ENCODE measurements at regions not wholly inside any gene's neighbourhood (a gene's known extent, or its start where the extent isn't known, plus 50 kb on each side); places are given as distances from the start of the nearest gene placed in this dataset.

DNA sequence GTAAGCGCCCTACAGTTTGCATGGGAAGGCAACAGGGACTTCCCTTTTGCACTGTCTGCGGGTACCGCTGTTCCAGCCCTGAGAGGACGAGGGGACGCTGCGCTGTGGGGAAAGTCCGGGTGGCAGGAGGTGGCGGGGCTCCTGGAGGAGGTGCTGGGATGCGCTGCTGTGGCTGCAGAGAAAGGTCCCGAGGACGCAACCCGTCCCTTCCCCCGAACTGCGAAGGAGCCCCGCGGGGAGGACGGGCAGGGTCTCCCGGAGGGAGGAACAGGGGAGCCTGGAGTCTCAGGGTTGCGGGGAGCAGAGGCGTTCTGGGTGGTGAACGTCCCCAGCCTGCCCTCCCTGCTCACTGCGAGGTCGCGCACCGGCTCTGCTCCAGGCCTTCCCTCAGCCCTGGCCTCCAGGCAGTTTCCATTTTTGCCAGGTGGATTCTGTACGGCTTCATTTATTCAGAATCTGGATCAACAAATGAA, 91.6 kb downstream of the CXCL12 start:
- WGBS, 2 donors: 33 to 35% methylated on average over 20 to 26 of the region's 26 CpGs

GRCh38 chr10:44292390-44293002, 92.4 kb downstream of the CXCL12 start:
- no peak for TF ChIP-seq CTCF (IDR thresholded peaks at IDR 0.05)
- no peak for TF ChIP-seq POLR2A (IDR thresholded peaks at IDR 0.05)
- intact Hi-C loops (cut with DNase I; ENCODE audit: low total_unique reads): no loop called here
- H3K4me3 ChIP-seq (ENCODE audit: low read depth, poor library complexity, severe bottlenecking): no peak overlapping the region
- WGBS, 2 donors: 51 to 55% methylated on average over 28 to 35 of the region's 35 CpGs
- DNase-seq (ENCODE audit: low spot score in 2 of 2): peak in 1 of 2 donors; percentile 80

More for the DNA sequence above, 91.6 kb downstream of the CXCL12 start:
- intact Hi-C loops (cut with DNase I; ENCODE audit: low total_unique reads): no loop called here
- no peak for DNase-seq (ENCODE audit: low spot score in 2 of 2)
- TF ChIP-seq POLR2A (IDR thresholded peaks at IDR 0.05) (no peak), CTCF (IDR thresholded peaks at IDR 0.05) (no peak)
- no peak overlapping the region for H3K4me3 ChIP-seq (ENCODE audit: low read depth, poor library complexity, severe bottlenecking)

DNA sequence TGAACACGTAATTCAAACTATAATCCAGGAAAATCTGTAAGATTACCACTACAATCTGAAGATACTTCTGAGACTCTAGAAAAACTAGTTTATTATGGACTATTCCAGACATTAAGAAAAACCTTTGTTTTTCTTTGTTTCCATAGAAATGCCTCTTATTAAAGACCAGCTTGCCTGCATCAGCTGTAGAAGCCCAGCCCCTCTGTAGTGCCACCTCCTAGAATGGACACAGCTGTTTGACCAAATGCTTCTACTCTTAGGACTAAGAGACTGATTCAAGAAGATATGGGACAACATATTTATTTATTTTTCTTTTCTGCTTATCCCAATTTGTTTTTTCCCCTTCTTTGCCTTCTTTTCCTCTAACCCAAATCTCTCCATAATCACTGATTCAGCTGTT, 93.8 kb downstream of the CXCL12 start:
- TF ChIP-seq POLR2A (IDR thresholded peaks at IDR 0.05) (no peak), CTCF (IDR thresholded peaks at IDR 0.05) (no peak)
- WGBS, 2 donors: 51 to 56% methylated on average over 1 of the region's 1 CpG
- H3K4me3 ChIP-seq (ENCODE audit: low read depth, poor library complexity, severe bottlenecking): no peak overlapping the region
- intact Hi-C loops (cut with DNase I; ENCODE audit: low total_unique reads): no loop called here
- no peak for DNase-seq (ENCODE audit: low spot score in 2 of 2)

GRCh38 chr10:44289125-44289524, 95.8 kb downstream of the CXCL12 start:
- intact Hi-C loops (cut with DNase I; ENCODE audit: low total_unique reads): no loop called here
- WGBS, 2 donors: 88 to 97% methylated on average over 5 of the region's 5 CpGs
- TF ChIP-seq CTCF (IDR thresholded peaks at IDR 0.05) (no peak), POLR2A (IDR thresholded peaks at IDR 0.05) (no peak)

DNA sequence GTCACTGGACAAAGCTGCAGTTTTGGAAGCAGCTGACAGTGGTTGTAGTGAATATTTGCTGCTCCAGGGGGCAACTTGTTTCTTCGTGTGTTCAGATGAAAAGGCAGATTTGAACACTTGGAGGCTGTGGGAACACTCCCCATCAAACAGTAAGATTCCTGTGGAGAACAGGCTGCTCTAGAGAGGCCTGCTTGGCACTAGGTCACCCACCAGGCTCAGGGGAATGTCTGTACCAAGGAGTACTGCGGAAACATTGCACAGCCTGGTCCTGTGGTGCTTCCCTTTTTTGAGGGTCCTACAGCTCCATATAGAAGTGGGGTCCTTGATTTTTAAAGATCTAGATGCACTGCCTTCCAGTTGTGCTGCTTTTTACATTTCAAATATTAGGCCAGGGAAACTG, 97.5 kb downstream of the CXCL12 start:
- intact Hi-C loops (cut with DNase I; ENCODE audit: low total_unique reads): no loop called here
- no peak for DNase-seq (ENCODE audit: low spot score in 2 of 2)
- H3K4me3 ChIP-seq (ENCODE audit: low read depth, poor library complexity, severe bottlenecking): no peak overlapping the region
- TF ChIP-seq CTCF (IDR thresholded peaks at IDR 0.05) (no peak), POLR2A (IDR thresholded peaks at IDR 0.05) (no peak)
- WGBS, 2 donors: 79 to 83% methylated on average over 2 of the region's 2 CpGs

More at GRCh38 chr10:44289125-44289524, 95.8 kb downstream of the CXCL12 start:
- H3K4me3 ChIP-seq (ENCODE audit: low read depth, poor library complexity, severe bottlenecking): no peak overlapping the region
- no peak for DNase-seq (ENCODE audit: low spot score in 2 of 2)
